GM21825 (cell line): ENCODE measurements at regions not wholly inside any gene's neighbourhood (a gene's known extent, or its start where the extent isn't known, plus 50 kb on each side); places are given as distances from the start of the nearest gene placed in this dataset.

Experiments used
- ATAC-seq: cut with Tn5 transposase; IDR thresholded peaks from one replicate; pipeline ENCODE4 v1.9.1; 2021; ENCODE audit warnings: mild to moderate bottlenecking, moderate library complexity; ENCODE audit not compliant: unreplicated experiment

- ATAC-seq: no peak
Observed at GRCh38 chr6:14739827-14740226, 506.0 kb upstream of the JARID2 start.

GRCh38 chr6:14742171-14742570 lies 503.7 kb upstream of the JARID2 start:
- ATAC-seq: no peak

- ATAC-seq: no peak
Observed at GRCh38 chr6:14742680-14743079, 503.2 kb upstream of the JARID2 start.

- no peak for ATAC-seq
Observed at GRCh38 chr6:14743144-14743473, 502.8 kb upstream of the JARID2 start.

- no peak for ATAC-seq
Observed at GRCh38 chr6:14743474-14744211, 502.2 kb upstream of the JARID2 start.

- no peak for ATAC-seq
Observed at GRCh38 chr6:14744212-14744556, 501.7 kb upstream of the JARID2 start.

GRCh38 chr6:14746139-14746837 lies 499.6 kb upstream of the JARID2 start:
- ATAC-seq: no peak

GRCh38 chr6:14747881-14748520 lies 497.9 kb upstream of the JARID2 start:
- no peak for ATAC-seq

- ATAC-seq: no peak
Observed at GRCh38 chr6:14748679-14749078, 497.2 kb upstream of the JARID2 start.

- ATAC-seq: no peak
Observed at GRCh38 chr6:14750059-14750661, 495.7 kb upstream of the JARID2 start.

GRCh38 chr6:14751645-14752175 lies 494.2 kb upstream of the JARID2 start:
- ATAC-seq: no peak

- ATAC-seq: no peak
Observed at GRCh38 chr6:14754751-14755513, 490.9 kb upstream of the JARID2 start.

GRCh38 chr6:14756340-14756739 lies 489.5 kb upstream of the JARID2 start:
- ATAC-seq: no peak

- no peak for ATAC-seq
Observed at GRCh38 chr6:14757014-14757413, 488.9 kb upstream of the JARID2 start.

GRCh38 chr6:14757418-14757817 lies 488.5 kb upstream of the JARID2 start:
- ATAC-seq: no peak

GRCh38 chr6:14758421-14759081 lies 487.3 kb upstream of the JARID2 start:
- no peak for ATAC-seq

- ATAC-seq: no peak
Observed at GRCh38 chr6:14759976-14760672, 485.7 kb upstream of the JARID2 start.

- no peak for ATAC-seq
Observed at GRCh38 chr6:14762077-14762476, 483.8 kb upstream of the JARID2 start.

- ATAC-seq: no peak
Observed at GRCh38 chr6:14763139-14763538, 482.7 kb upstream of the JARID2 start.

GRCh38 chr6:14763616-14764015 lies 482.3 kb upstream of the JARID2 start:
- ATAC-seq: no peak
